Spleen (tissue), 7 donors: ENCODE measurements at regions not wholly inside any gene's neighbourhood (a gene's known extent, or its start where the extent isn't known, plus 50 kb on each side); places are given as distances from the start of the nearest gene placed in this dataset.

ENCODE experiments used
- POLR2A ChIP-seq, 3 donors: fragments of 450-650 bp; IDR thresholded peaks; one replicate each; pipeline ENCODE4 v1.5.1; 2017; ENCODE audit warnings: antibody characterized with exemption in 3 of 3, mild to moderate bottlenecking in 1 of 3
- POLR2AphosphoS5 ChIP-seq, 3 donors: sonication (generic); formaldehyde crosslinking; IDR thresholded peaks; one replicate each; pipeline ENCODE4 v1.5.1; 2017; ENCODE audit warnings: antibody characterized with exemption in 3 of 3
- TF ChIP-seq, protein P1 (sequence below), 11 experiments: fragments of 200-600 bp in 7 of 11; fragments of 450-650 bp in 4 of 11; sonication (generic) in 4 of 11; IDR thresholded peaks in 8 of 11; conservative IDR thresholded peaks in 3 of 11; 1 replicate in 7 of 11; 2 replicates in 4 of 11; pipeline versions ENCODE4 v1.4.0 to v1.8.0; 2016 to 2021; ENCODE audit warnings: antibody characterized with exemption in 11 of 11, inconsistent platforms in 4 of 11, mild to moderate bottlenecking in 1 of 11
- donor health status: DM: no; HTN: no; CAD: no; lungs with moderate emphysema.
- donor health status: DM: no; HTN: no; CAD: no.
- donor health status: DM: no; HTN: no; CAD: no.

DNA sequence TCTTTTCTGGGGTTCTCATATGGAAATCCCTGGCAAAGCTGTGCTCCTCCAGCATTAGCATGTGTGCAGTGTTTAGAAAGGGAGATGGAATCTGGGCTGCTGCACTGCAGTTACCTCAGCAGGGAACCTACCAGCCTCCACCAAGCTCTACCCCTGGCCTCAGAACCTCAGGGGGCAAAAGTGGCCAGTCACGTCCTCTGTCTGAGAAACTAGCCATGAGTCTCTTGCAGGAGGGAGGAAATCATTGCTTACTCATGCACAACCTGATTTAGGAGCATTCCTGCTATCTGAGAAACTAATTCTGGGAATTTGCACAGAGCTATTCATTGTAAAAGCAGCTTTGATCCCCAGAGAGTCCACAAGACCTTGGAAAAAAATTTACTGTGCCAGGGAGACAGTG, 80.6 kb upstream of the IPO9 start:
- TF ChIP-seq, protein P1, sequence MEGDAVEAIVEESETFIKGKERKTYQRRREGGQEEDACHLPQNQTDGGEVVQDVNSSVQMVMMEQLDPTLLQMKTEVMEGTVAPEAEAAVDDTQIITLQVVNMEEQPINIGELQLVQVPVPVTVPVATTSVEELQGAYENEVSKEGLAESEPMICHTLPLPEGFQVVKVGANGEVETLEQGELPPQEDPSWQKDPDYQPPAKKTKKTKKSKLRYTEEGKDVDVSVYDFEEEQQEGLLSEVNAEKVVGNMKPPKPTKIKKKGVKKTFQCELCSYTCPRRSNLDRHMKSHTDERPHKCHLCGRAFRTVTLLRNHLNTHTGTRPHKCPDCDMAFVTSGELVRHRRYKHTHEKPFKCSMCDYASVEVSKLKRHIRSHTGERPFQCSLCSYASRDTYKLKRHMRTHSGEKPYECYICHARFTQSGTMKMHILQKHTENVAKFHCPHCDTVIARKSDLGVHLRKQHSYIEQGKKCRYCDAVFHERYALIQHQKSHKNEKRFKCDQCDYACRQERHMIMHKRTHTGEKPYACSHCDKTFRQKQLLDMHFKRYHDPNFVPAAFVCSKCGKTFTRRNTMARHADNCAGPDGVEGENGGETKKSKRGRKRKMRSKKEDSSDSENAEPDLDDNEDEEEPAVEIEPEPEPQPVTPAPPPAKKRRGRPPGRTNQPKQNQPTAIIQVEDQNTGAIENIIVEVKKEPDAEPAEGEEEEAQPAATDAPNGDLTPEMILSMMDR (IDR thresholded peaks at IDR 0.05 in 8 of 11, conservative IDR thresholded peaks at IDR 0.05 in 3 of 11) = no peak
- TF ChIP-seq POLR2A (IDR thresholded peaks at IDR 0.05) = no peak
- TF ChIP-seq POLR2AphosphoS5 (IDR thresholded peaks at IDR 0.05) = no peak
